GM19455 (cell line): ENCODE measurements at regions not wholly inside any gene's neighbourhood (a gene's known extent, or its start where the extent isn't known, plus 50 kb on each side); places are given as distances from the start of the nearest gene placed in this dataset.

ENCODE experiments used
- ATAC-seq: cut with Tn5 transposase; IDR thresholded peaks from one replicate; pipeline ENCODE4 v1.9.1; 2021; ENCODE audit not compliant: unreplicated experiment

GRCh38 chr9:1462626-1463308 is 412.6 kb downstream of the DMRT2 start:
- ATAC-seq, result no peak

GRCh38 chr9:1469996-1470395 is 419.8 kb downstream of the DMRT2 start:
- peak; percentile 71 for ATAC-seq

GRCh38 chr9:1473956-1474634 is 423.9 kb downstream of the DMRT2 start:
- ATAC-seq, result no peak

- no peak for ATAC-seq
Measured at GRCh38 chr9:1474671-1475070, 424.5 kb downstream of the DMRT2 start.

- peak; percentile 76 for ATAC-seq
Measured at GRCh38 chr9:1490341-1491232, 440.4 kb downstream of the DMRT2 start.

GRCh38 chr9:1492156-1492555 is 442.0 kb downstream of the DMRT2 start:
- ATAC-seq, result no peak

- no peak for ATAC-seq
Measured at GRCh38 chr9:1495282-1496030, 445.3 kb downstream of the DMRT2 start.

GRCh38 chr9:1505489-1505888 is 455.3 kb downstream of the DMRT2 start:
- no peak for ATAC-seq

GRCh38 chr9:1510712-1511111 is 460.6 kb downstream of the DMRT2 start:
- no peak for ATAC-seq

- no peak for ATAC-seq
Measured at GRCh38 chr9:1513105-1513504, 462.9 kb downstream of the DMRT2 start.

GRCh38 chr9:1514250-1514649 is 464.1 kb downstream of the DMRT2 start:
- no peak for ATAC-seq

GRCh38 chr9:1514776-1515363 is 464.7 kb downstream of the DMRT2 start:
- ATAC-seq, result no peak

- ATAC-seq, result no peak
Measured at GRCh38 chr9:1515557-1515956, 465.4 kb downstream of the DMRT2 start.

GRCh38 chr9:1521547-1521946 is 471.4 kb downstream of the DMRT2 start:
- no peak for ATAC-seq

GRCh38 chr9:1522219-1522767 is 472.1 kb downstream of the DMRT2 start:
- peak; percentile 62 for ATAC-seq

GRCh38 chr9:1528456-1528855 is 478.3 kb downstream of the DMRT2 start:
- ATAC-seq, result no peak

GRCh38 chr9:1530696-1531095 is 480.5 kb downstream of the DMRT2 start:
- no peak for ATAC-seq

GRCh38 chr9:1531424-1531823 is 481.3 kb downstream of the DMRT2 start:
- ATAC-seq, result no peak

- ATAC-seq, result no peak
Measured at GRCh38 chr9:1532171-1532570, 482.0 kb downstream of the DMRT2 start.

- ATAC-seq, result no peak
Measured at GRCh38 chr9:1535051-1535450, 480.1 kb upstream of the SMARCA2 start.
